Thyroid gland (tissue), 4 donors: ENCODE measurements at regions not wholly inside any gene's neighbourhood (a gene's known extent, or its start where the extent isn't known, plus 50 kb on each side); places are given as distances from the start of the nearest gene placed in this dataset.
"Not testable (repeated sequence)": the region's sequence is repeated elsewhere in the genome, so short reads cannot be mapped to it uniquely, and the experiment has no call there.

Experiments used
- CTCF ChIP-seq, 6 experiments: fragments of 200-600 bp in 3 of 6; fragments of 450-650 bp in 3 of 6; sonication (generic) in 3 of 6; IDR thresholded peaks; one replicate each; pipeline ENCODE4 v1.5.1; 2016 to 2019; ENCODE audit warnings: antibody characterized with exemption in 6 of 6, mild to moderate bottlenecking in 2 of 6, inconsistent platforms in 1 of 6, moderate library complexity in 1 of 6
- POLR2A ChIP-seq, 2 donors: fragments of 450-650 bp; IDR thresholded peaks; one replicate each; pipeline ENCODE4 v1.6.1; 2017; ENCODE audit warnings: antibody characterized with exemption in 2 of 2, mild to moderate bottlenecking in 2 of 2, moderate library complexity in 1 of 2

GRCh38 chrX:89658662-89659061 is 263.0 kb upstream of the TGIF2LX start:
- not testable (repeated sequence) for TF ChIP-seq CTCF, POLR2A (IDR thresholded peaks at IDR 0.05)
